HUES64 (cell line): ENCODE measurements at regions not wholly inside any gene's neighbourhood (a gene's known extent, or its start where the extent isn't known, plus 50 kb on each side); places are given as distances from the start of the nearest gene placed in this dataset.

Experiments
- H3K27ac ChIP-seq: 2 replicates; pipeline ENCODE4 v1.7.0; 2013; ENCODE audit warnings: low read depth, low read length, inconsistent platforms
- H3K27me3 ChIP-seq: 2 replicates; pipeline ENCODE4 v1.6.1; 2013; ENCODE audit warnings: mild to moderate bottlenecking, low read length; ENCODE audit not compliant: insufficient read depth
- H3K36me3 ChIP-seq: 2 replicates; pipeline ENCODE4 v1.6.1; 2013; ENCODE audit warnings: mild to moderate bottlenecking, low read length; ENCODE audit not compliant: insufficient read depth
- H3K4me1 ChIP-seq: 2 replicates; pipeline ENCODE4 v1.6.1; 2013; ENCODE audit warnings: mild to moderate bottlenecking, low read length, moderate library complexity; ENCODE audit not compliant: insufficient read depth
- H3K4me3 ChIP-seq: 2 replicates; pipeline ENCODE4 v1.5.1; 2013; ENCODE audit warnings: mild to moderate bottlenecking, low read length, moderate library complexity
- H3K9ac ChIP-seq: 2 replicates; pipeline ENCODE4 v1.6.1; 2013; ENCODE audit warnings: mild to moderate bottlenecking, low read depth, low read length
- H3K9me3 ChIP-seq: 2 replicates; pipeline ENCODE4 v1.6.1; 2013; ENCODE audit warnings: low read depth, low read length; ENCODE audit not compliant: insufficient read depth
- WGBS: fragments of 150-250, 120-280 bp; methylation state at CpG from one replicate; pipeline ENCODE4 v1.1.7; 2013; ENCODE audit warnings: missing lambda C conversion rate; 5-methylcytosine and 5-hydroxymethylcytosine counted together

DNA sequence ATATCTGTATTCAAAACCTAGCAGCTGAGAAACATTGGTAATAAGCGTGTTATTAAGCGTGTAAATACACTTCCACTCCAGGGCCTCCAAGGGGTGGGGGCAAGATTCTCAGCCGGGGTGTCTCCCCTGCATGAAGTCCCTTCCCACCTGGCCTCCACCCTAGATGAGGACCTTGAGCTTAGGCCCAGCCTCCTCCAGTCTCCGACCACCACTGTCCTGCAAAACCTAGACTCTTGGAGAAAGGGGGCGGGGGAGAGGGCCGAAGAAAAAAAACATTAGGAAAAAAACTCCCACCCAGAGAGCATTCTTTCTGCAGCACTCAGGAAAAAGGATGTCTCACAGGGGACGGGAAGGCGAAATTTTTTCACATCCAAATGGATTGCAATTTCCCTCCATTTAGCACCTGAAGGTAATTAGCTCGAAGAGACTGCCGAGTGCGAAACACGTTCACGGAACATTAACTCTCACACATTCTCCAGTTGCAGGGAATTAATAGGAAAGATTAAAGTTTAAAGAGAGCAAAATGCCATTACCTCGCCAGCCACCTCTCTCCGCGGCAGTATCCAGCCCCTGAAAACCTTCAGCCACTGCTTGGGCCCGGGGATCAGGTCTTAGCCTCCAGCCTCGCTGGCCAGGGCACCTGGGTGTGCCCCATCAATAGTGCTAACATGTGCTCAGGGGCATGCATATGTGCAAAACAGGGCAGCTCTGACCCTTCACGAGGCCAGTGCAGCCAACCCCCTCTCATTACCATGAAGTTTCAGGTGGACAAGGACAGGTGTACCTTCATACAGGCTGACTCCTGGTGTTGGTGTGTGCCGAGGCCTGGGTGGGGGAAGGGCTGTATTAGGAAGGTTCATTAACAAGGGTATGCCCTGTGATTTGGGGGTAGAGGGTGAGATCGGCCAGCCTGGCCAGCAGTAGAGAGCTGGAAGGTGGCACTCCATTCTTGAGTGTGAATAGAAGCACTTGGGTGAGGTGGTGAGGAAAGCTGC, 77.2 kb downstream of the HIF1AN start:
- Histone ChIP-seq H3K4me1 (no peaks in the 10 kb centered on the region), H3K27ac (no peak overlapping the region), H3K4me3 (no peak overlapping the region), H3K9me3 (no peaks in the 10 kb centered on the region), H3K9ac (no peak overlapping the region), H3K36me3 (no peaks in the 10 kb centered on the region), H3K27me3 (peaks cover 12% of the 10 kb centered on the region; the same call in 1 of the 2 replicates)
- 88% methylated on average over 18 of the region's 21 CpGs for WGBS

GRCh38 chr10:100613846-100614245, 78.1 kb downstream of the HIF1AN start:
- Histone ChIP-seq H3K9ac (no peak overlapping the region), H3K4me1 (no peaks in the 10 kb centered on the region), H3K27ac (no peak overlapping the region), H3K4me3 (no peak overlapping the region), H3K9me3 (no peaks in the 10 kb centered on the region), H3K36me3 (no peaks in the 10 kb centered on the region), H3K27me3 (peaks cover 11% of the 10 kb centered on the region; the same call in 1 of the 2 replicates)
- WGBS, result 88% methylated on average over 8 of the region's 8 CpGs

DNA sequence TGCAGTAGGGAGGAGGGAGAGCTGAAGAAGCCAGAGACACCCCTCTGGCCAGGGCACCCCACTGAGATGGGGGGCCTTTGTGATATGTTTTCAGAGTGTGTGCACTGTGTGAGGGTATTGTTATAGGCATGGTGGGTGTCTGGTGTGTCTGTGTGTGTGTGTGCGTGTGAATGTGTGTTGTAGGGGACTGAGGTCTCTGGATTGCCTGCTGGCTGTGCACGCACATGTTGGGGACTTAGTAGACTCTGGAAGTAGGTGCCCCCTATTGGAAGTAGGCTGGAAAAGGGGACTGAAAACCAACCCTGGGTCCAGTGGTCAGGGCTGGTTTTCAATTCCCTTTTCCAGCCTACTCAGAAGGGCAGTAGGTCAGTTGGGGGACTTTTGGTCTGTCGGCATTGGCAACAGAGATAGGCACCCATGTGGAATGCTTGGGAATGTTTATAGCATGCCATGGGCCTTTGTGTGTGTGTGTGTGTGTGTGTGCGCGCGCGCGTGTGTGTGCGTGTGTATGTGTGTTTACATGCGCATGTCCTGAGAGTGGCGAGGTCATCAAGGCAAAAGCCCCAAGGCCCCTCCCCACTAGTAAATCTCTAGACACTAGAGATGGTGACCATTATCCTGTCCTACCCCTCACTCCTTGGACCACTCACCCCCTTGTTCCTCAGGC, 78.8 kb downstream of the HIF1AN start:
- 79% methylated on average over 11 of the region's 11 CpGs for WGBS
- Histone ChIP-seq H3K27ac (no peak overlapping the region), H3K4me1 (no peaks in the 10 kb centered on the region), H3K4me3 (no peak overlapping the region), H3K27me3 (peaks cover 6% of the 10 kb centered on the region; the same call in 1 of the 2 replicates), H3K36me3 (no peaks in the 10 kb centered on the region), H3K9ac (no peak overlapping the region), H3K9me3 (no peaks in the 10 kb centered on the region)

- no peak overlapping the region for H3K4me3 ChIP-seq
- H3K27me3 ChIP-seq, result peaks cover 6% of the 10 kb centered on the region; the same call in 1 of the 2 replicates
- no peak overlapping the region for H3K27ac ChIP-seq
- 91% methylated on average over 10 of the region's 10 CpGs for WGBS
- no peak overlapping the region for H3K9ac ChIP-seq
- H3K9me3 ChIP-seq, result no peaks in the 10 kb centered on the region
- no peaks in the 10 kb centered on the region for H3K4me1 ChIP-seq
- H3K36me3 ChIP-seq, result no peaks in the 10 kb centered on the region
Measured at GRCh38 chr10:100615241-100615640, 79.5 kb downstream of the HIF1AN start.

DNA sequence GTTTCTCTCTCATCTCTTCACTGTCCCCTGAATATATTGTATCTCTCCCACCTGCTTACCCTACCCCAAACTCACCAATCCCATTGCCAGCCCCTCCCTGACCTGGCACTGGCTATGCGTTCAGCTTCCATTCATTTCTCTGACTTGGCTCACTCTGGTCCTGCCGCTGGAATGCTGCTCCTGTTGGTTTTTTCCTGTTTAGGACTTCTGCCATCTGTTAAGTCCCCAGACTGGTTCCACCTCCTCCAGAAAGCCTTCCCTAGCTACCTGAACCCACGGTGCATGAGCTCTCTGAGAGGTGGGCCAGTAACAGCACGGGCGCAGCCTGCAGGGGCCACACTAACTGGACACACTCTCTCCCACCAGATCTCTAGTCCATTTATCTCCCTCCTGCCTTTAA, 80.2 kb downstream of the HIF1AN start:
- Histone ChIP-seq H3K27me3 (peaks cover 6% of the 10 kb centered on the region; the same call in 1 of the 2 replicates), H3K36me3 (no peaks in the 10 kb centered on the region), H3K9ac (no peak overlapping the region), H3K4me3 (no peak overlapping the region), H3K9me3 (no peaks in the 10 kb centered on the region), H3K4me1 (no peaks in the 10 kb centered on the region), H3K27ac (no peak overlapping the region)
- 90% methylated on average over 5 of the region's 5 CpGs for WGBS

DNA sequence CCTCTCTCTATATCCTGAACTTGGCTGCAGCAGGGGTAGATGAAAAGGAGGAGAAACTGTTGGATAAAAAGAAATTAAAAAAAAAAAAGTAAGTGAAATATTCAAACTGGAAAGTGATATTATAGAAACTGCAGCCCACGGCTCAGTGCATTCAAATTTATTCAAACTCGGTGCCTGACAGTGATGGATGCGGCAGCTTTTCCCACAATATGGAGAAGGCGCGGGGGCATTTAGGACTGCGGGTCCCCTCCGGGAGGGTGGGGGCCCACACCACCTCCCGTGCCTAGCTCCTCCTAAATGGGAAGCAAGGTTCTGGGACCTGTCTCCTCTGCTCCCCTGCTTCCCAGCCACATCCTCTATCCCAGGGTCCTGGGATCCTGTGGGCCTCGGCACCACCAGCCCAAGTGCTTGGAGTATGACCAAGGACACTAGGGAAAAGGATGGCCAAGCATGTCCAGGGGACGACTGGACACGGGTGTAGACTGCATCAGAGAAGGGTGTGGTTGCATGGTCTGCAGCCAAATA, 82.4 kb downstream of the HIF1AN start:
- Histone ChIP-seq H3K4me1 (no peaks in the 10 kb centered on the region), H3K4me3 (no peak overlapping the region), H3K27ac (no peak overlapping the region), H3K9me3 (no peaks in the 10 kb centered on the region), H3K9ac (no peak overlapping the region), H3K27me3 (peaks cover 10% of the 10 kb centered on the region), H3K36me3 (no peaks in the 10 kb centered on the region)
- WGBS, result 90% methylated on average over 11 of the region's 11 CpGs

DNA sequence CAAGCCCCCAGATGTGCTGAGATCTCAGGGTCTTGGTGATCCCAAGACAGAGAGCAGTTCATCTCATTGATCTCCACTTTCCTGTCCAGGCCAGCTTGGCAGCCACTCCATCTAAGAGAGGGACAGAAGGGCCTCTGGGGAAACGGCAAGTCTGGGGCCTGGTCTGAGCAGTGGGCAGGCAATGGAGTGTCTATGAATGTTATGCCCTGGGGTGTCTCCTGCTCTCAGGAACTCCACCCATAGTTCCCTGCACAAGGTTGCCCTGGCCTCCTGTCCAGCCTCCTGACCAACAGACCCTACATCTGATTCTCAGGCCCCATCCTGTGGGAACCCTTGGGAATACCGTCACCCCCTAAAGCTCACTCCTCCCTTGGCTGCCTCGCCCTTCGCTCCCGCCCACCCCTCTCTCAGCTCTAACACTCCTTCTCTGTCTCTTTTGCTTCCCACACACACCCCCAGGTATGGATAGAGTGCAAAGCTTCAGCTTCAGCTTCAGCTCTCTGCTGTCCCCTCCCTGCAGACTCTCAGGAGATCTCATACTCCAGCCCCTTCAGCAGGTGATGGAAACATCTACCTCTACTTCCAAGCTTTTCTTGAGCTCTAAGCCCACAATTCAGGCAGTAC, 83.0 kb downstream of the HIF1AN start:
- H3K27me3 ChIP-seq, result peaks cover 11% of the 10 kb centered on the region
- no peaks in the 10 kb centered on the region for H3K36me3 ChIP-seq
- H3K27ac ChIP-seq, result no peak overlapping the region
- no peak overlapping the region for H3K9ac ChIP-seq
- WGBS, result 87% methylated on average over 5 of the region's 5 CpGs
- H3K4me1 ChIP-seq, result no peaks in the 10 kb centered on the region
- no peaks in the 10 kb centered on the region for H3K9me3 ChIP-seq
- H3K4me3 ChIP-seq, result no peak overlapping the region

- Histone ChIP-seq H3K27ac (no peak overlapping the region), H3K27me3 (peaks cover 19% of the 10 kb centered on the region), H3K4me1 (peaks cover 5% of the 10 kb centered on the region; the same call in 1 of the 2 replicates), H3K36me3 (no peaks in the 10 kb centered on the region), H3K4me3 (no peak overlapping the region), H3K9ac (no peak overlapping the region), H3K9me3 (no peaks in the 10 kb centered on the region)
- WGBS, result 91% methylated on average over 6 of the region's 6 CpGs
Measured at GRCh38 chr10:100620087-100620835, 84.5 kb downstream of the HIF1AN start.

GRCh38 chr10:100621360-100622205, 85.8 kb downstream of the HIF1AN start:
- no peak overlapping the region for H3K4me3 ChIP-seq
- H3K27me3 ChIP-seq, result peaks cover 18% of the 10 kb centered on the region
- H3K4me1 ChIP-seq, result peaks cover 14% of the 10 kb centered on the region
- H3K36me3 ChIP-seq, result no peaks in the 10 kb centered on the region
- H3K9ac ChIP-seq, result no peak overlapping the region
- no peak overlapping the region for H3K27ac ChIP-seq
- H3K9me3 ChIP-seq, result no peaks in the 10 kb centered on the region
- 89% methylated on average over 35 of the region's 44 CpGs for WGBS

- H3K9me3 ChIP-seq, result no peaks in the 10 kb centered on the region
- H3K27me3 ChIP-seq, result peaks cover 13% of the 10 kb centered on the region
- peaks cover 14% of the 10 kb centered on the region for H3K4me1 ChIP-seq
- 96% methylated on average over 7 of the region's 7 CpGs for WGBS
- no peak overlapping the region for H3K4me3 ChIP-seq
- H3K36me3 ChIP-seq, result no peaks in the 10 kb centered on the region
- H3K9ac ChIP-seq, result no peak overlapping the region
- no peak overlapping the region for H3K27ac ChIP-seq
Measured at GRCh38 chr10:100622946-100623345, 87.2 kb downstream of the HIF1AN start.
